ENCODE measurements at regions not wholly inside any gene's neighbourhood (a gene's known extent, or its start where the extent isn't known, plus 50 kb on each side); places are given as distances from the start of the nearest gene placed in this dataset.

DNA sequence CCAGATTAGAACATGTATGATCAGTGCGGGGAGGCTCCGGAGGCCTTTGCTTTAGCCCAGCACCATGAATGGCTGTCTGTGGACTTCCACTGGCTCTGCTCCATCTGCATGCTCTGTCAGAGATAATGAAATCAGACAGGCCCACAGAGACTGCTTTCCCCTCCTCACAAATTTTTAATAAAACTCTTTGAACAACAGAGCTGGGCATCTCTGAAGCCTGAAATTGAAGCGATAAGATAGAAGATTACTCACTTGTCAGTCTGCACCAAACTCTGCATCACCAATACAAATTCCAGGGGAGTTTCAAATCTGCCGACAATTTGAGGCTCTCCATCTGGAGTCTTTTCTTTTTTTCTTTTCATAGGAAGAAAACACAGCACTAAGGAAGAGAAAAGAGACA, 110.0 kb downstream of the DYRK2 start:
- H2BK120ac ChIP-seq (replicated peaks; ENCODE audit: low read depth, low read length), result no peak overlapping the region
- 0 out of 7 replicates have a peak, but pooled peaks cover 0 to 2% (median 0%) of the 10 kb centered on the region in 4 experiments for H3K4me1 ChIP-seq (replicated peaks in 1 of 4; ENCODE audit: control insufficient read depth in 3 of 4, insufficient read depth in 4 of 4, low read length in 3 of 4)
- H2BK12ac ChIP-seq (ENCODE audit: low read depth, low read length), result no peak overlapping the region
- H3K23ac ChIP-seq (ENCODE audit: insufficient read length), result no peak overlapping the region
- ChIA-PET POLR2A (ENCODE audit: partially characterized antibody) (no interaction called here), CTCF (ENCODE audit: partially characterized antibody) (interaction anchor here (0.6 kb wide), 1 partner anchor 259 kb away, joined by 3 read pairs; no protein-coding TSS in a partner anchor)
- WGBS, 2 experiments (ENCODE audit: extremely low coverage in 1 of 2, insufficient coverage in 1 of 2, insufficient read length in 1 of 2, insufficient replicate concordance in 2 of 2, low coverage in 1 of 2, low lambda C conversion rate in 2 of 2, missing lambda C conversion rate in 1 of 2), result 94% methylated on average over 4 of the region's 4 CpGs; no CpG with 5 or more reads in 1 of the 2 experiments
- FAIRE-seq (no peak), DNase-seq (ENCODE audit: low read depth in 1 of 2, low spot score in 2 of 2) (no peak)
- no peak overlapping the region for H3K18ac ChIP-seq (ENCODE audit: extremely low read depth, low read length)
- H3K4ac ChIP-seq (replicated peaks; ENCODE audit: insufficient read length, low read depth, low read length), result no peak overlapping the region
- H3K27ac ChIP-seq (ENCODE audit: low read depth, low read length), result no peak overlapping the region
- no peak overlapping the region for H2BK20ac ChIP-seq (ENCODE audit: low read length)
- no peak overlapping the region for H4K5ac ChIP-seq (ENCODE audit: insufficient read length, low read depth, low read length)
- H4K91ac ChIP-seq (replicated peaks; ENCODE audit: insufficient read length, low read length), result no peak overlapping the region
- no peak overlapping the region for H3K9ac ChIP-seq (replicated peaks in 1 of 4; ENCODE audit: extremely low read depth in 1 of 4, low read depth in 3 of 4, low read length in 3 of 4)
- no peak overlapping the region for H2AFZ ChIP-seq (ENCODE audit: low read length)
- H2BK5ac ChIP-seq (ENCODE audit: low read depth, low read length), result no peak overlapping the region
- H3K9me3 ChIP-seq (ENCODE audit: insufficient read depth in 2 of 2, low read depth in 1 of 2, low read length in 1 of 2), result no peaks in the 10 kb centered on the region
- no peak overlapping the region for H3K4me3 ChIP-seq (ENCODE audit: extremely low read depth in 1 of 4, insufficient read depth in 2 of 4, low read depth in 3 of 4, low read length in 4 of 4)
- no peaks in the 10 kb centered on the region for H3K27me3 ChIP-seq (replicated peaks in 1 of 4; ENCODE audit: control insufficient read depth in 3 of 4, extremely low read depth in 1 of 4, insufficient read depth in 3 of 4, low read length in 3 of 4)
- H3K23me2 ChIP-seq (ENCODE audit: low read depth, low read length), result no peaks in the 10 kb centered on the region
- no peak overlapping the region for H2AK5ac ChIP-seq (ENCODE audit: low read depth, low read length)
- H3K56ac ChIP-seq (replicated peaks; ENCODE audit: insufficient read length, low read depth, low read length), result no peak overlapping the region
- no peak overlapping the region for H2BK15ac ChIP-seq (ENCODE audit: low read length)
- H3K79me1 ChIP-seq (ENCODE audit: low read depth, low read length), result no peaks in the 10 kb centered on the region
- no peaks in the 10 kb centered on the region for H4K20me1 ChIP-seq (replicated peaks in 1 of 2; ENCODE audit: control insufficient read depth in 1 of 2, insufficient read depth in 2 of 2, low read length in 2 of 2)
- H3K14ac ChIP-seq (ENCODE audit: insufficient read length), result no peak overlapping the region
- H4K8ac ChIP-seq (ENCODE audit: extremely low read depth, insufficient read depth, low read length), result no peak overlapping the region
- H3K79me2 ChIP-seq (ENCODE audit: control insufficient read depth in 1 of 2, insufficient read depth in 2 of 2, low read length in 2 of 2), result no peaks in the 10 kb centered on the region
- no peaks in the 10 kb centered on the region for H3K36me3 ChIP-seq (ENCODE audit: control insufficient read depth in 2 of 4, insufficient read depth in 4 of 4, low read length in 3 of 4)
- H3K4me2 ChIP-seq (ENCODE audit: insufficient read depth in 1 of 2, low read depth in 2 of 2, low read length in 2 of 2), result no peak overlapping the region
- TF ChIP-seq TAF1 (IDR thresholded peaks at IDR 0.05; ENCODE audit: low read depth, low read length), result no peak
- TF ChIP-seq TCF12 (IDR thresholded peaks at IDR 0.05; ENCODE audit: low read depth, low read length), result no peak
- TF ChIP-seq CBX8 (IDR thresholded peaks at IDR 0.05; ENCODE audit: borderline replicate concordance, low read depth, low read length), result no peak
- TF ChIP-seq, protein P1, sequence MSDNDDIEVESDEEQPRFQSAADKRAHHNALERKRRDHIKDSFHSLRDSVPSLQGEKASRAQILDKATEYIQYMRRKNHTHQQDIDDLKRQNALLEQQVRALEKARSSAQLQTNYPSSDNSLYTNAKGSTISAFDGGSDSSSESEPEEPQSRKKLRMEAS (IDR thresholded peaks at IDR 0.05), result no peak
- no peak for TF ChIP-seq RAD21 (IDR thresholded peaks at IDR 0.05 in 1 of 2, conservative IDR thresholded peaks at IDR 0.05 in 1 of 2; ENCODE audit: low read depth in 2 of 2, low read length in 2 of 2)
- TF ChIP-seq POU5F1 (IDR thresholded peaks at IDR 0.05; ENCODE audit: low read depth, low read length), result no peak
- TF ChIP-seq HDAC2 (IDR thresholded peaks at IDR 0.05; ENCODE audit: borderline replicate concordance in 1 of 2, low read depth in 2 of 2, low read length in 2 of 2), result no peak
- TF ChIP-seq KDM1A (IDR thresholded peaks at IDR 0.05; ENCODE audit: borderline replicate concordance, low read length), result no peak
- no peak for TF ChIP-seq KDM4A (IDR thresholded peaks at IDR 0.05; ENCODE audit: low read depth, low read length, severe bottlenecking)
- no peak for TF ChIP-seq GTF2F1 (IDR thresholded peaks at IDR 0.05; ENCODE audit: borderline replicate concordance, low read depth, low read length)
- no peak for TF ChIP-seq RXRA (IDR thresholded peaks at IDR 0.05; ENCODE audit: insufficient read depth, low read depth, low read length)
- no peak for TF ChIP-seq RFX5 (IDR thresholded peaks at IDR 0.05; ENCODE audit: borderline replicate concordance, low read depth, low read length)

Measured in H1 (cell line).